IPS DF 4.7 (cell line): ENCODE measurements at regions not wholly inside any gene's neighbourhood (a gene's known extent, or its start where the extent isn't known, plus 50 kb on each side); places are given as distances from the start of the nearest gene placed in this dataset.
"Not testable (repeated sequence)": the region's sequence is repeated elsewhere in the genome, so short reads cannot be mapped to it uniquely, and the experiment has no call there.

Experiments
- DNase-seq: peaks from one replicate; pipeline ENCODE4 v3.0.0-alpha.2; 2013; ENCODE audit warnings: low spot score; ENCODE audit errors: extremely low read depth

DNA sequence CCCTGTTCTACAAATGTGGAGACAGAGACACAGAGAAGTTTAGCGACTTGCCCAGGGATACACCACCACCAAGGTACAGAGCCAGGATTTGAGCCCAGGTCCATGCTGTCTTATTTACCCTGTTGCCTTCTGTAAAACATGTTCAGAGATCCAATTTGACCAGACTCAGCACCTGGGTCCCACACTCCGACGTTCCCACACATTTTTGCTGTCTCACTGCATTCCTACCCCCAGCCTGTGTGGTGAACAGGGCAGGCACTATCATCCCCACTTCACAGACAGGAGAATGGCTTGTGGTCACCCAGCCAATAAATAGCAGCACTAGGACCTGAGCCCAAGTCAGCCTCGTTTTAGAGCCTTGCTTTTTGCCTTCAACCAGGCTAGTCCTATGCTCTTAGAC is 102.8 kb downstream of the PJA1 start:
- no peak for DNase-seq

DNA sequence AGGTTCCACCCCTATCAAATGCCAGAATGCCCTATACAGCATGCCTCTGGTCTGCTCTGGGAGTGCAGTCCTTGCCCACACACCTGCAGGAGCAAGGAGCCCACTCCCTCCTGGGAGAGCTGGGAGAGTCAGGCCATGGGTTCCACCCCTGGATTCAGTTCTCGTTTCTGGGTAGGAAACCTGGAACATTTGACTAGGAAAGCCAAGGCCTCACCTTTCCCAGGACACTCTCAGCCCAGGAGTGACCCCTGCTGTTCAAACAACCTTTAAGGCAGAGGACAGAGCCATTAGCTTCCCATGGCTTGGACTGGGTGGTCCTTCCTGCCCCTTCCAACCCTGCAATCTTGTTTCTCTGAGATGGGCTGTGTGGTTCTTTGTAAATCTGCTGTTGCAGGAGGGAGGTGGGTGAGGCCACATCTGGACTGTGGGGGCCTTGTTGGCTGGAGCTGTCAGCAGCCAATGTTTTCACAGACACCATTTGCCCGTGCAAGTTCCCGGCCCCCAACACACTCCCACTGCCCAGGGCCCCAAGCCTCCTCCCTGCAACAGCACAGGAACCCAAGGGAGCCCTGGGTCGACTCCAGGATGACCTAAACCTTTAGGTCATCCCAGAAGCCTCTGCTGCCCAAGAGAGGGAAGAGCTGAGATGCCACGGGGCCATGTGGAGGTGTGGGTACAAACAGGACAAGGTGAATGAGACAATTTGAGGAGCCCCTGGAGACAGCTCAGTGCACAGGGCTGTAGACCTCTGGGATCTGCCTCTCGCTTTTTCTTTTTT is 104.4 kb downstream of the PJA1 start:
- DNase-seq, result no peak

DNA sequence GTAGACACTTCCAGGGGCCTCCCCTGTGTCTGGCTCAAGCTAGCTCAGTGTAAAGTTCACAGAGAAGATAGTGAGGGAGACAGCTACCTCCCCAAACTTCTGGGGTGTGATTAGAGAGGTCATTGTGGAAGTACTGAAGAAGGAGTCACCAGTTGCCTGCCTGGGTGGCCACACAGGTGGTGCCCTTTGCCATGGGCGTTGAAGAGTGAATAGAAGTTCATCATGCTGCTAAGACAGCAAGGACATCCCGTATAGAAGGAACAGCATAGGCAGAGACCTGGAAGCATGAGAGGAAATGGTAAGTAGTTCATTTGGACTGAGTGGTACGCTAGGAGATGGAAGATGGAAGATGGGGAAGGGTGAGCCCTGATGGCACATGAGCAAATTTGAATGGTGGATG is 110.1 kb downstream of the PJA1 start:
- no peak for DNase-seq

DNA sequence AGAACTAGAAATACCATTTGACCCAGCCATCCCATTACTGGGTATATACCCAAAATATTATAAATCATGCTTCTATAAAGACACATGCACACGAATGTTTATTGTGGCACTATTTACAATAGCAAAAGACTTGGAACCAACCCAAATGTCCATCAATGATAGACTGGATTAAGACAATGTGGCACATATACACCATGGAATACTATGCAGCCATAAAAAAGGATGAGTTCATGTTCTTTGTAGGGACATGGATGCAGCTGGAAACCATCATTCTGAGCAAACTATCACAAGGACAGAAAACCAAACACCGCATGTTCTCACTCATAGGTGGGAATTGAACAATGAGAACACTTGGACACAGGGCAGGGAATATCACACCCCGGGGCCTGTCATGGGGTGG is 110.8 kb downstream of the PJA1 start:
- DNase-seq, result not testable (repeated sequence)

DNA sequence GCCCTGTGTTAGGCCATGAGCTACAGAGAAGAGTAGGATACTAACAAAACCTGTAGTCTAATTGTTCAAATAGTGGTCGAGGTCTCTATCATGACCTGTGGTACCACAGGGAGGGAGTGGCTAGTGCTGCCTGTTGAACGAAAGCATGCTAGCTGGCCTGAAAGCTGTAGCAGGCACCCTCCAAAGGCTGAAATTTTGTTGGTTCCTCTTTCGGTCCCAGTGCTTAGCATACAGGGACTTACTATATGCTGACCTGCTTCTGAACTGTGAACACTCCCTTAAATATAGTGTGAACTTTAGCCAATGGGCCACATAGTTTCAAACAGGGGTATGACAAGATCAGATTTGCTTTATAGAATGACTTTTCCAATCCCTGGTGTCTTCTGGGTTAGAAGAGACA is 113.4 kb downstream of the PJA1 start:
- no peak for DNase-seq

DNA sequence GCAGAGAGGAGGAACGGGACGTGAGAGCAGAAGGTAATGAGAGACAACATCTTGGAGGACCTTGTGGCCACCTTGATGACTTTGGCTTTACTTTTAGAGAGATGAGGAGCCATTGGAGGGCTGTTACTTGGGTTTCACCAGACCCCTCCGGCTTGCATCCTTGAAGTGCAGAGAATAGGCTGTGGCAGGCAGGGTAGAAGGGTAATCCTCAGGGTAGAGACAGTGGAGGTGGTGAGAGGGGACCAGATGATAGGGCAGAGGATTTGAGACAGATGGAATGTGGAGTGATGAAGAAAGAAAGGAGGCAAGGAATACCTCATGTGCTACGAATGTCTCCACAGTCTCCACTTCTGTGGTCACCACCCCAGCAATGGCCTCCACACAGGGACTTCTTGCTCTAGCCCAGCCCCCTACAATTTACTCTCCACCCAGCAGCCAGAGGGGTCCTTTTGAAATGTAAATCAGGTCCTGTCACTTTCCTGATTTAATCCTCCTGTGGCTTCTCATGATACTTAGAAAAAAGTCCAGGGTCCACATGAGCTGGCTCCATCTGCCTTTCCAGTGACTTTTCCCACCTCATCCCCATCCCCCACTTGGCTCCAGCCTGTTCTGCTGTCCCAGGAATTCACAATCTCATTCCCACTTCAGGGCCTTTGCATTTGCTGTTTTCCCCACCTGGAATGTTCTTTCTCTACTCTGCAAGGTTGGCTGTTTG is 115.0 kb downstream of the PJA1 start:
- DNase-seq, result no peak

DNA sequence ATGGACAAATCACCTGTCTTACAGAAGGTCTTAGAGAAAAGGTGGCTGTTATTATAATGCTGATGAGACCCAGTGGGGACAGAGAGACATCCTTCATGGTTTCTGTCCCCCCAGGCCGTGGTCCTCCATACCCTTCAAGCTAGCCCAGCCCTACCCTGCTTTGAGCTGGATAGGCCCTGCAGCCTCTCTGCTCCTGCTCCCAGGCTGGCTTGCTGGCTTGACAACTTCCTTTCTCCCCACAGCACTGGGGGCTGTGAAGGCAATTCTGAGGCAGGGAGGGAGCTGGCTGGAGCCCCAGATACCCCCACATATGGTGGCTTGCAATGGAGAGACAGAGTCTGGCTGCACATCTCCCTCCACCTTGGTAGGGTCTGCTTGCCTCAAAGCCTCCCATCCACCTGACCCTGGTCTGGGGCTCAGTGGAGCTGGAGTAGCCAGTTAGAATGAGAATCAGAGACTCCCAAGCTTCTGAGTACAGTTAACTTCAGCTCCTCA is 118.2 kb downstream of the PJA1 start:
- DNase-seq, result no peak

DNA sequence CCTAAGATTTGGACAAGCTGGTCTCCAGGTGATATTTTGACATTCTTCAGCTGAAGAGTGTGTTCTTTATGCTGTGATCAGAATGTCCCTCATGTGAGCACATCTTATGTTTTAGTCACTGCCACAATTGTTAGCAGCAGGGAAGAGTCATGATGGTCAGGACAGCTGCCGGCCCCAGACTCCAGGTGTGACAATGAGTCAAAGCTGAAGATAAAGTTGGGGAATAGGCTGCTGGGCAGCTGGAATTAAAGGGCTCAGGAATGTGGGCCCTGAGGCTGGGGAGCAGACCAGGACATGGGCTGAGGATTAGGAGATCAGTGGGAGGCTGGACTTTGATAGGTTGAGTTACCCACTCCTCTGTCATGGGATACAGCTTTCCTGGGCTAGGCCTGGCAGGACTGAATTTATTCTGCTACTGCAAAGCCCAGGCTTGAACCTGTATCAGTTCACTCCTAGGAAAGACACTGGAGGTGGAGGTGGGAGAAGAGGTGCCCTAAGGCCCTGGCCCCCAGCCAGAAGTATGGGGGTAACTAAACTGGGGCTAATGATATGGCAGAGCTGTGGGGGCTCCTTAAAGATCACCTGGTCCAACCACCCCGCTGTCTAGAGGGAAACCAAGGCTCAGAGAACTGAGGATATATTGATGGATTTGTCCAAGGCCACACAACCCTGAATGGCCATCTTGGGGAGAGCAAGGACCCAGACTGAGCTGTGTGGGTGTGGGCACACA is 119.5 kb downstream of the PJA1 start:
- DNase-seq, result no peak

DNA sequence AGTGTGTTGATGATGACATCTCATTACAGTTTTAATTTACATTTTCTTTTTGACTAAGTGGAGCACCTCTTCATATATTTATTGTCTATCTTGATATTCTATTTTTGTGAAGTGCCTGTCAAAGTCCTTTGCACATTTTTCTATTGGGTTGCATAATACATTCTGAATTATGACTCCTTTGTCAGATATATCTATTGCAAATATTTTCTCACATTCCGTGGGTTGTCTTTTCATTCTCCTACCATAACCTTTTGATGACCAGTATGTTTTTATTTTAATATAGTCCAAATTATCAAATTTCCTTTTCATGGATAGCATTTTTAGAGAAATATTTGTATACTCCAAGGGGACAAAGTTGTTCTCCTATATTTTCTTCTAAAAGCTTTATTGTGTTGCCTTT is 126.4 kb downstream of the PJA1 start:
- no peak for DNase-seq

DNA sequence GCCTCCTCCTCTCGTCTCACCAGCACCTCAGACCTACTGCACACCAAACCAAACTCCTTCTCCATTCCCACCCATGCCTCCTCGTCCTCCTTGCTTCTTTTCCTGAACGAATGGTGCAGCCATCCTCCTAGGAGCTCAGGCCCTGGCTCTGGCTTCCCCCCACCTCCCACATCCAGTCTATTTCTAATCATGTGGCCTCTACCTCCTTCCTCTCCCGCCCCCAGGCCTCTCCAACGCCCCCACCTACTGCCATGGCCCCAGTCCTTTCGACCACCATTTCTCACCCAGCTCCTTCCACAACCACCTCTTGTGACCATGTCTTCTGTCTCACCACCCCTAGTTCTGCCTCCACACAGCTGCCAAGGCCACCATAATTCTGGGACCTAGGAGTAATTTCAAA is 127.1 kb downstream of the PJA1 start:
- no peak for DNase-seq

DNA sequence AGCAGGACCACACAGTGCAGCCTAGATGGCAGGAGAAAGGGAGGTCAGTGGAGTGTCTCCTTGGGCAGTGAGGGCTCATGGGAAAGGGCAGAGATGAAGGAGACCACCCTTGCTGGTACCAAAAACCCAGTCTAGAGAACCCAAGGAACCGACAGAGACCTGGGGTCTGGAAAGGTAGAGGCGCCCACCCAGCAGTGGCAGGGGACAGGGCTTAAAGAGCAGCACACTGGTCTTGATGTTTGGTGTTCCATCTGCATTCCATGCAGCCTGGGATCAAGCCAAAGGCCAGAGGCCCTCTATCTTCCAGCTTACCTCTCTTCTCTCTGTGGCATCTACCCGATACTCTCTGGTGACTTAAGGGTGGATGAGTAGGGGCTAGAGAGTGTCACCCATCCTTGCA is 127.5 kb downstream of the PJA1 start:
- no peak for DNase-seq

DNA sequence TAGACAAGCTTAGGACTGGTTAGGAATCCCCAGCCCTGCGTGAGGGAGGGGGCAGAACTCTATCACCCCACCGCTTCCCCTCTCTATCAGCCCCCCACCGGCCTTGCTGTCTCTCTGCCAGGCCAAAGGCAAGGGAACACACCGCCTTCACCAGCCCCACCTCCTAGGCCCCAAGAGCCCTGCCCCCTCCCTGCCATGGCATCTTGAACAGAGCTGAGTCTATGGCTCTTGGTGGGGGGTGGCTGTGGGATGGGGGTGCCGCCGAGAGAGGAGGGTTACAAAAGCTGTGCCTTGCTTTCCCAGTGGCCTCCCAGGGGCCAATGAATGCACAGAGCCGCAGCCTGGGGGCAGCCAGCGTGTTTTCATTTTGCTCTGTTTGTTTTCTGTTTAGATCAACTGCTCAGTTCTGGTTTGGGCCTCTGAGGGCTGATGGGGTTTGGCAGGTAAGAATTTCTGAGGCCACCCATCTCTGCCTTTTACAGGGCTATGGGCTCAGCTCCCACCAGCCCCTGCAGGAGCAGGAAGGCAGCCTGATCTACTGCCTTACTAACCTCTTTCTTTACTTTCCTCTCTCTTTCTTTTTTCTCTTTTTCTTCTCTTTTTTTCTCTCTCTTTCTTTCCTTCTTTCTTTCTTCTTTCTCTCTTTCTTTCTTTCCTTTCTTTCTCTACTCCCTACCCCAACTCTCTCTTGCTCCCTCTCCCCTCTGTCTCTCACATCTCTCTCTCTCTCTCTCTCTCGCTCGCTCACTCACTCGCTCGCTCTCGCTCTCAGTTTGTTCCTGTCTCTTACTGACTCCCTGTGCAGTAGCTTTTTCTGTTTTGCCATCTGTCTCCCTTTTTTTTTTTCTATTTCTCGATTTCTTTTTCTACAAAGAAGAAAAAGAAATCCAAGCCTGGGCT is 128.3 kb downstream of the PJA1 start:
- DNase-seq, result no peak

DNA sequence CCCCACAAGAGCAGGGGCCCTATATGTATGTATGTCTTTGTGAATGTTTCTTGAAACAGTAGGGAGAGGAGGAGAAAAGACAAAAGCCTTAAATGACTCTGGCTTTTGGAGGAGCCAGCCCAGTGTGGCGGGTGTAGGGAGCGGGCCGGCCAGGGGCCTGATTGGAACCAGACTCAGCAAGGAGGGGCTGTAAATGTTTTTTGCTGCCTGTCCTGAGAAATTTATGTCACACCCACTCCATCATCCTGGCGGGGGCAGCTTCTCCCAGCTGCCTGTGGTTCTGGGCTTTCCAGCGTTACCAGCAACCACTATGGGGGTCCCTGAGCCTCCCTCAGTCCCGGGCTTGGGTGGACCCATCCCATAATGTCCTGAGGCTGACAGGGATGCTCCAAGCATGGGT is 130.8 kb downstream of the PJA1 start:
- DNase-seq, result no peak

DNA sequence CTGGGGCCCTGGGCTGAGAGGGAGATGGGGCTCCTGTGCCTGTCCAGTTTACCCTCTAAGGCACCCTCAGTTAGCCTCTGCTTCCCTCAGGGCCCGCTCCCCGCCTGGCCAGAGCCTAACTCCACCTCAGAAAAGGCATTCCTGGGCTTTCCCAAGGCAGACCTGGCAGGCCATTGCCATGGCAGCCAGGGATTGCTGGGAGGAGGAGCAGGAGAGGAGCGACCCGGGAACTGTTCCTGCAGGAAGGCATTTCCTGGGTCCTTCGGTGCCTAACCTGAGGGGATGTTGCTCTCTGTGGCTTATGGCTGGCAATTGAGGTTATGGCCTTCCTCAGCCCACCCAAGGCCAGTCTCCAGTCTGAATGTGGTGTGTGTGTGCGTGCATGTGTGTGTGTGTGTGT is 131.3 kb downstream of the PJA1 start:
- DNase-seq, result no peak

DNA sequence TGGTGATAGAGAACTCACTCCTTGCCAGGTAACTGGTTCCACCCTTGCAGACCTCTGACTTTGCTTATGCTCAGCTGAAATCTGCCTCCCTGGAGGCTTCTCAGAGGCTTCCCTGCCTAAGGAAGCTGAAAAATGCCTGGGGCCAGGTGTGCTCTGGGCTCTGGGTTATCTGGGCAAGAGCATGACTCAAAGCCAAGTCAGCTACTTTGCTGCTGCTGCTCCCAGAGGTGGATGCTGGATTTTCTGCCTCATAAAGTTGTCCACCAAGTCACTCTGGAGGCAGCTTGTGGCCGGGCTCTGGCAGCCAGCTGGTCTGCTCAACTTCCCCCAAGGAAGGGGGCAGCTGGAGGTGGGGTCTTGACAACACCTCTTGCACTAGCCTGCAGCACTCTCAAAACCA is 132.7 kb downstream of the PJA1 start:
- no peak for DNase-seq

DNA sequence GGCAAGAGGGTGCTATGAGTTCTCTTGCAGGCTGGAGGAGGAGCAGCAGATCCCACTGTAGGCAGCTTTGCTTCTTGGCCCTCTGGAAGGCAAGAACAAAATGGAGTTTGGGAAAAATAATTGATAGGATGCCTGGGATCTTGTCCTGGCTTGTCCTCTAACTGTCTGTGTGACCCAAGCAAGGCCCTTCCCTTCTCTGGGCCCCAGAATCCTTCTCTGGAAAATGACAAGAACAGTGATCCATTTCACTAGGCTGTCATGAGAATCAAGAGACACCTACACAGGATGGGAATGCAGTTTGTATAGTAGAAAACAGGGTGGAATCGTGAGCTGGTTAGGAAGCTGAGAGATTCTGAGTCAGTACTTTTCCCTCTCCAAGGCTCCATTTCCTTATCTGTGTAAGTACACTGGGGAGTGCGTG is 133.3 kb downstream of the PJA1 start:
- DNase-seq, result no peak

DNA sequence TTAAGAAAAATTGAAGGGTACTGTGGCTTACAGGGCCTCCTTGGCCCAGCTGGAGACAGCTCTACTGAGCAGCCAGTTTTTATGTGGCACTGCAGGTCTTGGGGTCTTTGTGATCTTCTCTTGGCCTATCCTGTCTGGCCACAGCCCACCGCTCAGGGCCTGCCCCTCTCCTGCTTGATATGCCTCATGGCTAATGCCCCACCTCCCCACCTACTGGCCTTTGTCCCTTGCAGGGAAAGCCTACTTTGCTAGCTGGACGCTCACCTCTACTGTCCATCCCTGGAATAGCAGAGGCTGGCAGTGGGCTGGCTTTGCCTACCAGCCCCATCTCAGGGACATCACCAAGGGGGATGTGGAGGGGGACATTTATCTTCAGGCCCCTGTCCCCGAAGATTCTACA is 134.1 kb downstream of the PJA1 start:
- no peak for DNase-seq

DNA sequence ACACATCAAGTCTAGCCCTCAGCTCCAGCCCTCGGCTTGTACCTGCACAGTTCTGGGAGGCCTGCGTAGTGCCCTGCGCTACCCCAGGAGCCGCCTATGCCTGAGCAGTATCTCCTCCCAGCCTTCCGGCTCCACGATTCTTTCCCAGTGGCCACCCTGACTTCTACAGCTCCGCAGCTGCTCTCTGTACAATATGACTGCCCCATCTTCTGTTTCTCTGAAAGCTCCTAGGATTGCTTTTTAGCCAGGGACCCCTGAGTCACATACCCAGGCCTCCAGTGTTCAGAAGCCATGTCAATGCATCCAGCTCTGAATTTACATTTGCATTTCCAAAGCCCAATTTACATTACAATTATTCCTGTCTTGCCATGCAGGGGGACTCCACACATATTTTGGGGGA is 135.5 kb downstream of the PJA1 start:
- no peak for DNase-seq

DNA sequence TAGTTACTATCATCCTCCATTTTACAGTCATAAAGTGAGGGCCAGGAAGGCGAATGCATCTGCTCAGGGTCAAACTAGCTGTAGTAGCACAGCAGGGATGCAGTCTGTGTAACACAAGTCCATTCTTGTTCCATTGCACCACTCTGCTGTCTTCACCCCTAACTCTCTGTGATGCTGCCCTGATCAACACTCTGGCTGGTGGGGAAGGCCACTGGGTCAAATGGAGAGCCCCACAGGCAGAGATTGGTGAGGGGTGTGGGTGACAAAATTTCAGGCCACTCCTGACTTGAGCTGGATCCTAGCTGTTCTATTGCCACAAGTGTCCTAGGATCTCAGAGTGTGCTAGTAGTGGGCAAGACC is 136.5 kb downstream of the PJA1 start:
- DNase-seq, result no peak

DNA sequence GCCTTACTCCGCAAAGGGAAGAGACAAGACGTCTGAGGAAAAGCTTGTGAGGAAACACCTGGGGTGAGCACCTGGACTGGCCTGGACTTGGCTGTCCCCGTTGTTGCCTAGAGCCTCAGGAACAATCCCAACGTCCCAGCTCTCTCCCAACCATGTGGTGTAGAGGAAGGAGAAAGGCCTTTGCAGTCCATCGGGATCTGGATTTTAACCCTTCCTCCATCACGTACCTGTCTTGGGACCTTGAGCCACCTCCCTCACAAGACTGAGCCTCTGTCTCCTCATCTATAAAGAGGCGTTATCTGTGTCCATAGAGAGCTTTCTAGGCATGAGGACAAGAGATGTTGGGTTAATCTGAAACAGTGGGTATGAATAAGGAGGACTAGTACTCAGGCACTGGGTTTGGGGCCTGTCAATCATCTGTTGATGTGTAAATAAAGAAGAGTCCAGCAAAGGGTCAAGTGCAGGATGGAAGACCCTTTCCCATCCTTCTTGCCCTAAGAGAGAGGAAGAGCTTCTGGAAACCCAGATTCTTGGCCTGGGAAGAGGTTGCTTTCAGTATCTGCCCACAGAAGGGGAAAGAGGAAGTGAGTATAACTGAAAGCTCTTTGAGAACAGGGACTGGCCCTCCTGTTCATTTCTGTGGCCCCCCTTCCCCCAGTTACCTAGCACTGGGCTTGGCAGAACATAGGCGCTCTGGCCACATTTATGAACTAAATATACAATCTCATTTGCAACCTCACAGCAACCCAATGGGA is 137.1 kb downstream of the PJA1 start:
- DNase-seq, result no peak
